Thyroid gland (tissue), 4 donors: ENCODE measurements at regions not wholly inside any gene's neighbourhood (a gene's known extent, or its start where the extent isn't known, plus 50 kb on each side); places are given as distances from the start of the nearest gene placed in this dataset.

Experiments used
- POLR2A ChIP-seq, 2 donors: fragments of 450-650 bp; IDR thresholded peaks; one replicate each; pipeline ENCODE4 v1.6.1; 2017; ENCODE audit warnings: antibody characterized with exemption in 2 of 2, mild to moderate bottlenecking in 2 of 2, moderate library complexity in 1 of 2
- TF ChIP-seq, protein P1 (sequence below), 6 experiments: fragments of 200-600 bp in 3 of 6; fragments of 450-650 bp in 3 of 6; sonication (generic) in 3 of 6; IDR thresholded peaks; one replicate each; pipeline ENCODE4 v1.5.1; 2016 to 2019; ENCODE audit warnings: antibody characterized with exemption in 6 of 6, mild to moderate bottlenecking in 2 of 6, inconsistent platforms in 1 of 6, moderate library complexity in 1 of 6

DNA sequence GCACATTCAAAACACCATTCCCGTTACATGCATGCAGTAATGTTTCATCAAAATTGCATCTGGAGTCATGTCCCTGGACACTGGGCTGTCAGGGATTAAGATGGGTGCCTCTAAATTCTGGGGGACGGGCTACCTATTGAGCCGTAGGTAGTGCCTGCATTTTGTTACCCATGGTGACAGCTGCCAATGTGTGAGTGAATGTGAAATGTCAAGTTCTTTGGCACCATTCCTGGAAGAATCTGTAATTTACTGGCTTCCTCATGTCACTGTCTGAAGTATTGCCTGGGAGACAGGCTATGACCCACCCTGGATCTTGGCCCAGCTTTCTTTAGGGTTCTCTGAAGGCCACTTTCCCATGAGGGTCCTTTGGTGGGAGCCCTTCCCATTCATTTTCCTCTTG is 266.1 kb downstream of the TSHZ3 start:
- TF ChIP-seq, protein P1, sequence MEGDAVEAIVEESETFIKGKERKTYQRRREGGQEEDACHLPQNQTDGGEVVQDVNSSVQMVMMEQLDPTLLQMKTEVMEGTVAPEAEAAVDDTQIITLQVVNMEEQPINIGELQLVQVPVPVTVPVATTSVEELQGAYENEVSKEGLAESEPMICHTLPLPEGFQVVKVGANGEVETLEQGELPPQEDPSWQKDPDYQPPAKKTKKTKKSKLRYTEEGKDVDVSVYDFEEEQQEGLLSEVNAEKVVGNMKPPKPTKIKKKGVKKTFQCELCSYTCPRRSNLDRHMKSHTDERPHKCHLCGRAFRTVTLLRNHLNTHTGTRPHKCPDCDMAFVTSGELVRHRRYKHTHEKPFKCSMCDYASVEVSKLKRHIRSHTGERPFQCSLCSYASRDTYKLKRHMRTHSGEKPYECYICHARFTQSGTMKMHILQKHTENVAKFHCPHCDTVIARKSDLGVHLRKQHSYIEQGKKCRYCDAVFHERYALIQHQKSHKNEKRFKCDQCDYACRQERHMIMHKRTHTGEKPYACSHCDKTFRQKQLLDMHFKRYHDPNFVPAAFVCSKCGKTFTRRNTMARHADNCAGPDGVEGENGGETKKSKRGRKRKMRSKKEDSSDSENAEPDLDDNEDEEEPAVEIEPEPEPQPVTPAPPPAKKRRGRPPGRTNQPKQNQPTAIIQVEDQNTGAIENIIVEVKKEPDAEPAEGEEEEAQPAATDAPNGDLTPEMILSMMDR (IDR thresholded peaks at IDR 0.05) = no peak
- TF ChIP-seq POLR2A (IDR thresholded peaks at IDR 0.05) = no peak
